Left ventricle myocardium superior (tissue), 1 donor: ENCODE measurements at regions not wholly inside any gene's neighbourhood (a gene's known extent, or its start where the extent isn't known, plus 50 kb on each side); places are given as distances from the start of the nearest gene placed in this dataset.

Experiments used
- ATAC-seq: fragments of 200-7000 bp; cut with Tn5 transposase; one replicate; pipeline ENCODE4 v1.9.1; 2020; ENCODE audit warnings: mild to moderate bottlenecking, moderate library complexity
- DNase-seq: peaks from one replicate; pipeline ENCODE4 v3.0.0-alpha.2; 2020
- intact Hi-C: fragments of 100-400 bp; cut with micrococcal nuclease; formaldehyde crosslinking; loops from one replicate; pipeline ENCODE4 v1.11.0; 2022
- donor health status: DM: no; HTN: yes; CAD: no; lungs with severe emphysema.

GRCh38 chr9:18235181-18235908 lies 238.6 kb upstream of the ADAMTSL1 start:
- intact Hi-C loops: no loop called here

DNA sequence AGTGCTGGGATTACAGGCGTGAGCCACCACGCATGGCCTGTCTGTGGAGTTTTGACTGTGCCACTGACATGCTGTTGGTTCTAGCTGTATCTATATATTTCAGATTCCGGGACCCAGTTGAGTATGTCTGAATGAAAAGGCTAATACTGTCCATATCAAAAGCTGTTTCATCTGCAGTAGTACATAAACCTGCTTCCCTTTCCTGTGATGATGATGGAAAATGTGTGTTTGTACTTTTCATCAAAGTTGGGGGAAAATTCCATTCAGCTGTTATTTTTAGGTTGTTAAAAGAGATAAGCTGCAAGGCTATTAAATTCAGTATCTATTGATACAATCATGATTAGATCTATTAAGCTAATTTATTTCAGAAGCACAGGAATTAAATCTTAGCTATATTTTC lies 237.6 kb upstream of the ADAMTSL1 start:
- ATAC-seq (no peak), DNase-seq (no peak)
- intact Hi-C loops: no loop called here

More at GRCh38 chr9:18235181-18235908, 238.6 kb upstream of the ADAMTSL1 start:
- ATAC-seq (no peak), DNase-seq (no peak)

DNA sequence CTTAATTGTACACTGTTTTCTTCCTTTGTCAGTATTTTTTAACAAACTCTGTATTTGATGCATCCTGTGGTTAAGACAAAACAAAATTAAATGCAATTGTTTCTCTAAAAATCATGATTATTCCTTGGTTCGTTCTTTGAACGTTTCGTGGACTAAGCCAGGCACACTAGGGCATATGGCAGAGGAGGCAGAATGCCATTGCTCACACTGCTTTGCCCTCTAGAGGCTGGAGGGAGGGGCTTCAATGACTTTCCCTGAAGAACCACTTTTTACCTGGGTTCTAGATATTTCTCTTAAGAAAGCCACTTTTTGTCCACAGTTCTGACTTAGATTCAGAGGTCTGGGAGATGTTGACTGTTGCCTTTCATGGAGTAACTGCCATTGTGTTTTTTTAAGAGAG lies 236.2 kb upstream of the ADAMTSL1 start:
- ATAC-seq: no peak
- no peak for DNase-seq
- intact Hi-C loops: no loop called here

DNA sequence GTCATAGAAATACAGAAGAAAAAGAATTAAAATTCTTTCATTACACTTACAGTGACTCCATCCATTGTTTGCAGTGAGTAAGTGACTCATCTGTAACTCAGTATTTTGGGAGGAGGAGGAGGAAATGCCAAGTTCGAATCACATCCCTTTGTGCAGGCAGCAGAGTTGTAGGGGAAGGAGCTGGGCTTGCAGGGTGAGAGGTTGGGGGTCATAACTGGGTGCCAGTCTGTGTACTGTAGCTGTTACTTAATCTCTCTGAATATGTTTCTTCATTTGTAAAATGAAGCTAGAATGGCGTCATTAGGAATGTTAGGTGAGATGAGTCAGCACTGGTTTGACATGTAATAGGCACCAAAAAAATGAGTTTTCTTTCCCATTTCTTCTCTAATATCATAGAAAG lies 235.7 kb upstream of the ADAMTSL1 start:
- ATAC-seq: no peak
- intact Hi-C loops: no loop called here
- no peak for DNase-seq

DNA sequence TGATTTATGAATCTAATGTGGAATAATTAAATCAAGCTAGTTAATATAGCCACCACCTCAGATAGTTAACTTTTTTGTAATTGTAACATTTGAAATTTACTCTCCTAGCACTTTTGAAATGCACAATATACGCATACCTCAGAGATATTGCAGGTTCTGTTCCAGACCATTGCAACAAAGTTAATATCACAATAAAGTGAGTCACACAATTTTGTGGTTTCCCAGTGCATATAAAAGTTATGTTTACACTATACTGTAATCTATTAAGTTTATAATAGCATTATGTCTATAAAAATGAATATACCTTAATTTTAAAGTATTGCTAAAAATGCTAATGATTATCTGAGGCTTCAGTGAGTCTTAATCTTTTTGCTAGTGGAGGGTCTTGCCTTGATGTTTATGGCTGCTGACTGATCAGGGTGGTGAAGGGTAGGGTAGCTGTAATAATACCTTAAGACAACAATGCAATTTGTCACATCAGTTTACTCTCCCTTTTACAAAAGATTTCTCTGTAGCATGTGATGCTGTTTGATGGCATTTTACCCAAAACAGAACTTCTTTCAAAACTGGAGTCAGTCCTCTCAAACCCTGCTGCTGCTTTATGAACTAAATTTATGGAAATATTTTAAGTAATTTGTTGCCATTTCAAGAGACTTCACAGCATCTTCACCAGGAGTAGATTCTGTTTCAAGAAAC lies 235.1 kb upstream of the ADAMTSL1 start:
- no peak for DNase-seq
- ATAC-seq: no peak
- intact Hi-C loops: no loop called here

DNA sequence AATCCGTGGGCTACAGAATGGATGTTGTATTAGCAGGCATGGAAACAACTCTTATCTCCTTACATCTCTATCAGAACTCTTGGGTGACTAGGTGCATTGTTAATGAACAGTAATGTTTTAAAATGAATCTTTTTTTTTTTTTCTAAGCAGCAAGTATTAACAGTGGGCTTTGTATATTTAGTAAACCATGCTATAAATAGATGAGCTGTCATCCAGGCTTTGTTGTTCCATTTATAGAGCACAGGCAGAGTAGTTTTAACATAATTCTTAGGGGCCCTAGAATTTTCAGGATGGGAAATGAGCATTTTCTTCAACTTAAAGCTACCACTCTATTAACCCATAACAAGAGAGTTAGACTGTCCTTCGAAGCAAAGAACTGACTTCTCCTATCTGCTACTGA lies 233.7 kb upstream of the ADAMTSL1 start:
- intact Hi-C loops: no loop called here
- DNase-seq (no peak), ATAC-seq (peak; percentile 46)

- intact Hi-C loops: no loop called here
- no peak for DNase-seq
- ATAC-seq: no peak
Measured at GRCh38 chr9:18245911-18246310, 228.0 kb upstream of the ADAMTSL1 start.

DNA sequence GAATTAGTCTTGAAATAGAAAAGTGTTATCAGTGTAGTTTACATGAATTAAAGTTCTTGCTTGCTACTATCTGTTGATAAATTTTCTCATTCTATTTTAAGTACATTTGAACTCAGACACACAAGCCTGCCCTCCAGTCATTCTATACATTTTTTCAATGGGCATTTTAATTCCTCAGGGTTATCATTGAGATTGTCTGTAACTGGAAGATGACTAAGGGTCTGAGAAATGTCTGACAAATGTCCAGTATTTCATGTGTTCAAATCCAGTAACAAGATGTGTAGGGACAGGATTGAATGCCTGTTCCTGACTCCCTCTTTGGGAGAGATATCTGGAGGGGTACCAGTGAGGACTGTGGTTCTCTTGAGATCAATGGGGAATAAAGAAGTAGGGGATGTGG lies 223.9 kb upstream of the ADAMTSL1 start:
- intact Hi-C loops: no loop called here
- DNase-seq: no peak
- ATAC-seq: no peak

GRCh38 chr9:18253950-18254349 lies 220.0 kb upstream of the ADAMTSL1 start:
- ATAC-seq (no peak), DNase-seq (no peak)
- intact Hi-C loops: loop anchor here (2.0 kb wide), 1 partner anchor 189 kb away; no protein-coding TSS in a partner anchor

DNA sequence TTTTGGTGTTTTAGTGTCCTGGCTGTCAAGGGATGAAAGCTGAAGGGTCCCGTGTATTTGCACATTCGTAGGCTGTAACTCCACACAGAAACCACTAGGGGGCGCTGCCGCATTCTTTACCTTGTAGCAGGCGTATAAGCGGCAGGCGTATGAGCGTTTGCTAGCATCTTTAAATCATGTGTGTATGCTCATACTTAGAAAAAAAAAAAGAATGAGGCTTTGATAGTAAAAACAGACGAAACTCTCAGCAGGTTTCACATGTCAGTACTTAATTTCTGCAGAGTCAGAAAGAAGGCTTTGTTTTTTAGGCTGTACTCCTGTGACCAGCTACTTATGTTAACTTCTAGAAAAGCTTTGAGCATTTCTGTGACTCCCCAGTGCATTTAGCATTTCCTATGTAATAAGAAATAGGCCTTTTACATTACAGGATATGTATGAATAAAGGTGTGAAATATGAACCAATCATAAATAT lies 218.8 kb upstream of the ADAMTSL1 start:
- ATAC-seq (peak; percentile 85), DNase-seq (peak; percentile 78)
- intact Hi-C loops: loop anchor here (2.0 to 5.0 kb wide), 2 partner anchors 188 to 772 kb away; no protein-coding TSS in a partner anchor

DNA sequence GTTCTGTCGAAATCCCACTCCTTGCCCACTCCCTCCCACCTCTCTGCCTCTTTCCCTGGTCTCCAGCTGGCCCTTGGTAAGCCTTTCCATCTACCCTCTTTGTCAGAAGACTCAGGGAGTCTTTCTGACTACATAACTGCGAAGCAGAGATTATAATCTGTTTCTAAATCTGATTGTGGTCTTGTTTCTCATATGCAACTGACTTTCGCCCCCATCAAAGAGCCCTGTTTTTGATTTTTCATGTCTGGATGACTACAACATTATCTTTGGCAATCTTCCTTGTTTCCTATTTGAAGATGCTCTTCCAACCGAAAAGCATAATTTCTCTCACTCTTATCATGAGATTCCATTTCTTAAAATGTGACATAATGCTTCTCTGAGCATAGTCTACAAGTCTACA lies 218.2 kb upstream of the ADAMTSL1 start:
- intact Hi-C loops: loop anchor here (2.0 to 5.0 kb wide), 2 partner anchors 187 to 772 kb away; no protein-coding TSS in a partner anchor
- ATAC-seq (no peak), DNase-seq (no peak)

GRCh38 chr9:18256568-18256967 lies 217.4 kb upstream of the ADAMTSL1 start:
- no peak for ATAC-seq
- peak; percentile 32 for DNase-seq
- intact Hi-C loops: loop anchor here (5.0 kb wide), 1 partner anchor 771 kb away; no protein-coding TSS in a partner anchor

DNA sequence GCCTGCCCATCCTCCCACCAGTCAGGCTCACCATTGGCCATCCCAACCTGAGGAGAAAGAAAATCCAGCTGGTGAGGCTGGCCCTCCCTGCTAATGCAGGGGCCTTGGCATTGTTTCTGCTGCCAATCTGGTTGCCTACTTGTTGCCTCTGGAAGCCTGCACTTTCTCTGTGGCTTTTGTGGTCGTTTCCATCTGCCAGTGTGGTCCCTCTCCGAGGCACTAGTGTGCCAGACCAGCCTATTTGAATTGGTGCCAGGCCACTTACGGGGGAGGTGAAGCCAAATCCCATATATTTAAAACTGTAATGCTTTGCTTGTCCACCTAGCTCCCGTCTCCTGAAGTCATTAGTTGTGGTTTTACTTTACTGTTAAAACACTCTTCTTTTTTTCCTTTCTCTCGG lies 213.4 kb upstream of the ADAMTSL1 start:
- no peak for DNase-seq

DNA sequence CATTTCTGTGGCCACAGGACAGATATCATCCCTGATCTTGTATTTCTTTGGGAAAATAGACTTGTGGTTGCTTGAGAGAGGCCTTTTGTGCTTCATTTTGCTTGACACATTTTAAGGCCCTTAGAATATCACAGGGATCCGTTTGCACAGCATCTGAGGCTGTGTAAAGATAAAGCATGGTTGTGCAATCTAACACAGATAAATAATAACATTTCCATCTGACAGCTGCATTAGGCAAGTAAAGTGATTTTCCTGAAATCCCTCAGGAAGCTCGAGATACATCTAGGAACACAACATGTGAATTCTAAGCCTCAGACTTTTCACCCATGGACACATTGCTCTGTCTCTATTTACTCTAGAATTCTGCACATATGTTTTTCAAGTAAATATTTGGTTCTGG lies 212.8 kb upstream of the ADAMTSL1 start:
- peak; percentile 43 for ATAC-seq
- DNase-seq: no peak
- intact Hi-C loops: no loop called here

More for the DNA sequence above, 213.4 kb upstream of the ADAMTSL1 start:
- intact Hi-C loops: no loop called here
- no peak for ATAC-seq

DNA sequence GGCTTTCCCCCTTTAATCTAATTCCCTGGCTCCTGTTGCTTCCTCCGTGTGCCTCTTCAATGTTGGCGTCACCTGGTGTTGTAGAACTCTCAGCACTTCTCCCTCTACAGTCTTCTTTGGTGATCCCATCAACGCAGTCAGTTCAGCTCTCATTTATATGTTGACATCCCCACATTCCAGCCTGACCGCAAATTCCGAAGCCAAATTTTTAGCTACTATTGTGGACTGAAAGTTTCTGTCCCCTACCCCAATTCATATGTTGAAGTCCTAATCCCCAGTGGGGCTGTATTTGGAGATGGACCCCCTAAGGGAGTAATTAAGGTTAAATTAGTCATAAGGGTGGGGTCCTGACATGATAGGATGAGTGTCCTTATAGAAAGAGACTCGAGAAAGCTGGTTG lies 210.6 kb upstream of the ADAMTSL1 start:
- DNase-seq: no peak
- intact Hi-C loops: no loop called here
- no peak for ATAC-seq

DNA sequence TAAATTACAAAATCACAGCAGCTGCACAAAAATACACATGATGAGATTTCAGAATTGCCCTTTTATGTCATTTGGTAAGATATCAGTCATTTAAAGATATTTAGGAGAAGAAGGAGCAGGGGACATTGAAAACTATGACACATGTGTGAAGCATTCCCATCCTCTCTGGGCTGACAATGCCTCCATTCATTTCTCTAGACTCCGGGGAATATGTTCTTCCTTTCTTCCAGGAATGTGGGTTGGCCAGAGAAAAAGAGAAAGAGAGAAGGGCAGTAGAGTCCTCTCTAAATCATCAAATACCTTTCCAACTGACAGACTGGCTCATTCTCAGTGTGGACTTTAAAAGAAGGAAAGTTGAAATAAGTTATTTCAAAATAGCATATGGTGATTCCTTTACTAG lies 205.6 kb upstream of the ADAMTSL1 start:
- ATAC-seq (peak; percentile 83), DNase-seq (no peak)
- intact Hi-C loops: no loop called here

DNA sequence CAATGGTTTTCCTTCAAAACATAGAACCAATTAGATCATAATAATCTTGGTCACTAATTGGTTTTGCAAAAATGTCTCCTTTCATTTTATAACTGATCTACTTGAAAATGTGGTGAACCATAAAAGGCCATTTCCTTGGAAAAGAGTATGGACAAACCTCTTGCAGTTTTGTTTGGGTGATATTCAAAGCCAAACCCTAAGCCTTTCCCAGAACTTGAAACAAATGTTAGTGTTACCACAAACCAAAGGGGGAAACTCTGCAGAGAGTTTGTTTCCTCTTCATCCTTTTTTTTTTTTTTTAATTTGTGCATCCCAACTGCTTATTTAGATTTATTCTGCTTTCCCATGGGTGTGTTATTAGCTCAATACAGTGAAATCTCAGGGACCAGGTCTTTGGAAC lies 204.4 kb upstream of the ADAMTSL1 start:
- intact Hi-C loops: no loop called here

GRCh38 chr9:18274693-18275092 lies 199.3 kb upstream of the ADAMTSL1 start:
- no peak for ATAC-seq
- intact Hi-C loops: no loop called here
- no peak for DNase-seq

More for the DNA sequence above, 204.4 kb upstream of the ADAMTSL1 start:
- ATAC-seq (no peak), DNase-seq (no peak)

DNA sequence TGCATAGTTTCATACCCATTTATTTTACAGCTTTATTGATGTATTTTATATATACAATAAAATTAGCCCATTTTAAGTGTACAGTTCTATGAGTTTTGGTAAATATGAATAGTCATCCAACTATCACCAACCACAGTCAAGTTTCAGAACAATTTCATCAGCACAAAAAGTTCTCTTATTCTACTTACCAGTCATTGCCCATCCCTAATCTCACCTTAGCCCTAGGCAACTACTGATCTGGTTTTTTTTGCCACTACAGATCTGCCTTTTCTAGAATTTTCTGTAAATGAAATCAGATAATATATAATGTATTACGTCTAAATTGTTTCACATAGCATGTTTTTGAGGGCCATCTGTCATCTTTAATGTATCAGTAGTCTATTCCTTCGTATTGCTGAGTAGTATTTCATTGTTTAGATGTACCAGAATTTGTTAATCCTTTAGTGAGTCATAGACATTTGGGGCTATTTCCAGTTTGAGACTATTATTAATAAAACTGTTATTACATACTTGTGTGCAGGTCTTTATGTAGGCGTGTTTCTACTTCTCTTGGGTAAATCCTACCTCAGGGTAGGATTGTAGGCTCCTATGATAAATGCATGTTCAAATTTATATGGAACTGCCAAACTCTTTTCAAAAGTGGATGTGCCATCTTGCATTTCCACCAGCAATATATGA lies 198.5 kb upstream of the ADAMTSL1 start:
- ATAC-seq (no peak), DNase-seq (no peak)
- intact Hi-C loops: no loop called here

- no peak for ATAC-seq
- DNase-seq: no peak
- intact Hi-C loops: no loop called here
Measured at GRCh38 chr9:18281291-18281690, 192.7 kb upstream of the ADAMTSL1 start.
